ENCODE measurements at regions not wholly inside any gene's neighbourhood (a gene's known extent, or its start where the extent isn't known, plus 50 kb on each side); places are given as distances from the start of the nearest gene placed in this dataset.

GRCh38 chr2:751474-751873 lies 74.3 kb upstream of the TMEM18 start:
- DNase-seq, result no peak

GRCh38 chr2:750628-751027 lies 73.4 kb upstream of the TMEM18 start:
- no peak for DNase-seq

GRCh38 chr2:747762-748351 lies 70.7 kb upstream of the TMEM18 start:
- no peak for DNase-seq

GRCh38 chr2:746697-747096 lies 69.5 kb upstream of the TMEM18 start:
- no peak for DNase-seq

- no peak for DNase-seq
Observed at GRCh38 chr2:744088-744487, 66.9 kb upstream of the TMEM18 start.

- DNase-seq, result no peak
Observed at GRCh38 chr2:742221-742620, 65.0 kb upstream of the TMEM18 start.

GRCh38 chr2:741195-741496 lies 63.9 kb upstream of the TMEM18 start:
- DNase-seq, result no peak

- DNase-seq, result peak; percentile 96
Observed at GRCh38 chr2:740322-741194, 63.4 kb upstream of the TMEM18 start.

- DNase-seq, result peak; percentile 93
Observed at GRCh38 chr2:739864-740321, 62.7 kb upstream of the TMEM18 start.

GRCh38 chr2:736939-737338 lies 59.7 kb upstream of the TMEM18 start:
- DNase-seq, result no peak

- DNase-seq, result no peak
Observed at GRCh38 chr2:735670-736218, 58.5 kb upstream of the TMEM18 start.

GRCh38 chr2:734496-734895 lies 57.3 kb upstream of the TMEM18 start:
- no peak for DNase-seq

- no peak for DNase-seq
Observed at GRCh38 chr2:733495-733894, 56.3 kb upstream of the TMEM18 start.

- DNase-seq, result no peak
Observed at GRCh38 chr2:733001-733400, 55.8 kb upstream of the TMEM18 start.

- DNase-seq, result no peak
Observed at GRCh38 chr2:731711-732110, 54.5 kb upstream of the TMEM18 start.

GRCh38 chr2:729376-729861 lies 52.2 kb upstream of the TMEM18 start:
- no peak for DNase-seq

GRCh38 chr2:728165-728564 lies 51.0 kb upstream of the TMEM18 start:
- no peak for DNase-seq

- DNase-seq, result no peak
Observed at GRCh38 chr2:727071-727470, 49.9 kb upstream of the TMEM18 start.
